Panc1 (cell line): ENCODE measurements at regions not wholly inside any gene's neighbourhood (a gene's known extent, or its start where the extent isn't known, plus 50 kb on each side); places are given as distances from the start of the nearest gene placed in this dataset.

Experiments
- ATAC-seq: fragments of 200-7000 bp; cut with Tn5 transposase; 2 replicates; pipeline ENCODE4 v1.9.1; 2020; ENCODE audit warnings: mild to moderate bottlenecking, moderate library complexity
- BruUV-seq: library from RNA; stranded (reverse); fragments of 400-500 nt; replicated peaks from 2 replicates; lab custom pipeline; 2021; lab: Mats Ljungman, UMichigan
- CTCF ChIA-PET: fragments of 300-600 bp; sonication (Branson Sonifier 250); formaldehyde crosslinking; loops from one replicate; lab custom pipeline; 2022; ENCODE audit warnings: antibody characterized with exemption; lab: Charles Lee
- POLR2A ChIA-PET: fragments of 300-600 bp; sonication (Branson Sonifier 250); formaldehyde crosslinking; loops from one replicate; lab custom pipeline; 2022; ENCODE audit warnings: antibody characterized with exemption; lab: Charles Lee
- DNase-seq: peaks from one replicate; pipeline ENCODE4 v3.0.0-alpha.2; 2010; ENCODE audit warnings: low read depth, low spot score
- H3K27ac ChIP-seq: 2 replicates; pipeline ENCODE4 v1.5.1; 2011; ENCODE audit warnings: mild to moderate bottlenecking, low read length, inconsistent platforms
- H3K27me3 ChIP-seq: fragments of 200-500 bp; sonication (Bioruptor generic); 2 replicates; pipeline ENCODE4 v1.6.0; 2014; ENCODE audit warnings: low read length, inconsistent platforms; ENCODE audit not compliant: control insufficient read depth, insufficient read depth
- H3K36me3 ChIP-seq: fragments of 200-500 bp; sonication (Bioruptor generic); 2 replicates; pipeline ENCODE4 v1.5.1; 2014; ENCODE audit warnings: inconsistent platforms, mild to moderate bottlenecking, low read length, moderate library complexity; ENCODE audit not compliant: control insufficient read depth, insufficient read depth
- H3K4me1 ChIP-seq: 2 replicates; pipeline ENCODE4 v1.5.1; 2011; ENCODE audit warnings: inconsistent platforms, mild to moderate bottlenecking, low read length, moderate library complexity; ENCODE audit not compliant: control insufficient read depth, insufficient read depth
- H3K4me3 ChIP-seq, 2 experiments: 2 replicates each; pipeline ENCODE4 v1.5.1; 2011 to 2012; ENCODE audit warnings: low read depth in 2 of 2, low read length in 2 of 2, mild to moderate bottlenecking in 2 of 2, inconsistent platforms in 1 of 2, moderate library complexity in 1 of 2
- H3K9me3 ChIP-seq: fragments of 200-500 bp; sonication (Bioruptor generic); 2 replicates; pipeline ENCODE4 v1.5.1; 2014; ENCODE audit warnings: low read depth, mild to moderate bottlenecking, inconsistent platforms, low read length, moderate library complexity; ENCODE audit not compliant: control insufficient read depth, insufficient read depth
- CTCF ChIP-seq: fragments of 450-650 bp; IDR thresholded peaks from 2 replicates; pipeline ENCODE4 v1.5.1; 2017; ENCODE audit warnings: mild to moderate bottlenecking
- POLR2AphosphoS5 ChIP-seq: IDR thresholded peaks from 2 replicates; pipeline ENCODE4 v1.6.1; 2012; ENCODE audit warnings: mild to moderate bottlenecking, low read depth, low read length, moderate library complexity
- SIN3A ChIP-seq: IDR thresholded peaks from 2 replicates; pipeline ENCODE4 v1.6.1; 2012; ENCODE audit warnings: low read depth, mild to moderate bottlenecking, low read length, moderate library complexity, borderline replicate concordance; ENCODE audit not compliant: insufficient read depth
- TCF7L2 ChIP-seq: IDR thresholded peaks from 2 replicates; pipeline ENCODE4 v1.6.1; 2011; ENCODE audit warnings: mild to moderate bottlenecking, low read depth, low read length, inconsistent platforms
- in situ Hi-C: cut with HindIII; loops from 2 replicates; pipeline ENCODE4 v1.10.0; 2016; ENCODE audit warnings: low sequenced_read_pairs, low pct_unique_long_range_greater_than_20kb
- intact Hi-C: fragments of 100-400 bp; cut with micrococcal nuclease; formaldehyde crosslinking; loops from one replicate; pipeline ENCODE4 v1.10.0; 2022; ENCODE audit not compliant: unreplicated experiment
- TF ChIP-seq, protein P1 (sequence below), 2 experiments: IDR thresholded peaks; 2 replicates each; pipeline ENCODE4 v1.6.1; 2011 to 2012; ENCODE audit warnings: low read depth in 2 of 2, control low read depth in 1 of 2, low read length in 1 of 2, mild to moderate bottlenecking in 1 of 2, moderate library complexity in 1 of 2; ENCODE audit not compliant: insufficient read depth in 1 of 2

- in situ Hi-C loops (no loop called here), intact Hi-C loops (no loop called here)
- BruUV-seq, result no TSS peak
- ChIA-PET POLR2A (interaction anchor here (0.5 kb wide), 1 partner anchor 164 kb away, joined by 3 read pairs; no protein-coding TSS in a partner anchor), CTCF (no interaction called here)
- H3K4me1 ChIP-seq, result no peaks in the 10 kb centered on the region
- TF ChIP-seq CTCF (no peak), SIN3A (no peak), TCF7L2 (no peak), POLR2AphosphoS5 (no peak)
- TF ChIP-seq, protein P1, sequence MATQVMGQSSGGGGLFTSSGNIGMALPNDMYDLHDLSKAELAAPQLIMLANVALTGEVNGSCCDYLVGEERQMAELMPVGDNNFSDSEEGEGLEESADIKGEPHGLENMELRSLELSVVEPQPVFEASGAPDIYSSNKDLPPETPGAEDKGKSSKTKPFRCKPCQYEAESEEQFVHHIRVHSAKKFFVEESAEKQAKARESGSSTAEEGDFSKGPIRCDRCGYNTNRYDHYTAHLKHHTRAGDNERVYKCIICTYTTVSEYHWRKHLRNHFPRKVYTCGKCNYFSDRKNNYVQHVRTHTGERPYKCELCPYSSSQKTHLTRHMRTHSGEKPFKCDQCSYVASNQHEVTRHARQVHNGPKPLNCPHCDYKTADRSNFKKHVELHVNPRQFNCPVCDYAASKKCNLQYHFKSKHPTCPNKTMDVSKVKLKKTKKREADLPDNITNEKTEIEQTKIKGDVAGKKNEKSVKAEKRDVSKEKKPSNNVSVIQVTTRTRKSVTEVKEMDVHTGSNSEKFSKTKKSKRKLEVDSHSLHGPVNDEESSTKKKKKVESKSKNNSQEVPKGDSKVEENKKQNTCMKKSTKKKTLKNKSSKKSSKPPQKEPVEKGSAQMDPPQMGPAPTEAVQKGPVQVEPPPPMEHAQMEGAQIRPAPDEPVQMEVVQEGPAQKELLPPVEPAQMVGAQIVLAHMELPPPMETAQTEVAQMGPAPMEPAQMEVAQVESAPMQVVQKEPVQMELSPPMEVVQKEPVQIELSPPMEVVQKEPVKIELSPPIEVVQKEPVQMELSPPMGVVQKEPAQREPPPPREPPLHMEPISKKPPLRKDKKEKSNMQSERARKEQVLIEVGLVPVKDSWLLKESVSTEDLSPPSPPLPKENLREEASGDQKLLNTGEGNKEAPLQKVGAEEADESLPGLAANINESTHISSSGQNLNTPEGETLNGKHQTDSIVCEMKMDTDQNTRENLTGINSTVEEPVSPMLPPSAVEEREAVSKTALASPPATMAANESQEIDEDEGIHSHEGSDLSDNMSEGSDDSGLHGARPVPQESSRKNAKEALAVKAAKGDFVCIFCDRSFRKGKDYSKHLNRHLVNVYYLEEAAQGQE (IDR thresholded peaks at IDR 0.05; ENCODE audit: insufficient read depth in 1 of 2, low read depth in 2 of 2, low read length in 1 of 2), result no peak
- ATAC-seq, result no peak
- DNase-seq, result no peak
- H3K36me3 ChIP-seq, result no peaks in the 10 kb centered on the region
- no peak overlapping the region for H3K27ac ChIP-seq
- H3K9me3 ChIP-seq, result no peaks in the 10 kb centered on the region
- no peak overlapping the region for H3K4me3 ChIP-seq
- no peaks in the 10 kb centered on the region for H3K27me3 ChIP-seq
Observed at GRCh38 chr16:52363082-52363481, 183.9 kb downstream of the TOX3 start.

GRCh38 chr16:52357711-52358110 is 189.2 kb downstream of the TOX3 start:
- Histone ChIP-seq H3K4me1 (no peaks in the 10 kb centered on the region), H3K4me3 (no peak overlapping the region), H3K27ac (no peak overlapping the region), H3K36me3 (no peaks in the 10 kb centered on the region), H3K9me3 (no peaks in the 10 kb centered on the region), H3K27me3 (no peaks in the 10 kb centered on the region)
- TF ChIP-seq TCF7L2, result no peak
- no peak for TF ChIP-seq POLR2AphosphoS5
- TF ChIP-seq, protein P1 (IDR thresholded peaks at IDR 0.05; ENCODE audit: insufficient read depth in 1 of 2, low read depth in 2 of 2, low read length in 1 of 2), result no peak
- no peak for TF ChIP-seq CTCF
- no peak for TF ChIP-seq SIN3A
- no peak for ATAC-seq
- ChIA-PET CTCF (no interaction called here), POLR2A (no interaction called here)
- intact Hi-C loops, result no loop called here
- no TSS peak for BruUV-seq
- DNase-seq, result no peak
- in situ Hi-C loops, result no loop called here
